ENCODE measurements at regions not wholly inside any gene's neighbourhood (a gene's known extent, or its start where the extent isn't known, plus 50 kb on each side); places are given as distances from the start of the nearest gene placed in this dataset.

- Histone ChIP-seq H3K36me3 (ENCODE audit: insufficient read depth, insufficient read length, low read length) (no peaks in the 10 kb centered on the region), H3K4me3 (ENCODE audit: insufficient read length, low read depth) (no peak overlapping the region), H3K27me3 (ENCODE audit: insufficient read depth, insufficient read length) (no peaks in the 10 kb centered on the region), H3K9ac (ENCODE audit: insufficient read length, low read depth) (no peak overlapping the region), H3K4me1 (ENCODE audit: insufficient read depth, insufficient read length) (no peaks in the 10 kb centered on the region), H3K9me3 (ENCODE audit: insufficient read depth, low read length) (peaks cover 17% of the 10 kb centered on the region)
- no peak for TF ChIP-seq YY1 (IDR thresholded peaks at IDR 0.05; ENCODE audit: insufficient read depth, insufficient read length)
- TF ChIP-seq ZNF274 (IDR thresholded peaks at IDR 0.05; ENCODE audit: low read depth, low read length), result no peak
- no peak for TF ChIP-seq SUZ12 (IDR thresholded peaks at IDR 0.05; ENCODE audit: extremely low read depth, insufficient read depth, insufficient read length)
- DNase-seq (ENCODE audit: low read depth, low spot score), result no peak
Observed at GRCh38 chr11:86726118-86726753, 53.8 kb upstream of the ME3 start.

GRCh38 chr11:86724137-86724536 is 51.7 kb upstream of the ME3 start:
- no peak overlapping the region for H3K4me3 ChIP-seq (ENCODE audit: insufficient read length, low read depth)
- peaks cover 17% of the 10 kb centered on the region; the same call in 1 of the 2 replicates for H3K9me3 ChIP-seq (ENCODE audit: insufficient read depth, low read length)
- H3K27me3 ChIP-seq (ENCODE audit: insufficient read depth, insufficient read length), result no peaks in the 10 kb centered on the region
- TF ChIP-seq SUZ12 (IDR thresholded peaks at IDR 0.05; ENCODE audit: extremely low read depth, insufficient read depth, insufficient read length) (no peak), YY1 (IDR thresholded peaks at IDR 0.05; ENCODE audit: insufficient read depth, insufficient read length) (no peak), ZNF274 (IDR thresholded peaks at IDR 0.05; ENCODE audit: low read depth, low read length) (no peak)
- no peaks in the 10 kb centered on the region for H3K36me3 ChIP-seq (ENCODE audit: insufficient read depth, insufficient read length, low read length)
- no peaks in the 10 kb centered on the region for H3K4me1 ChIP-seq (ENCODE audit: insufficient read depth, insufficient read length)
- H3K9ac ChIP-seq (ENCODE audit: insufficient read length, low read depth), result no peak overlapping the region
- DNase-seq (ENCODE audit: low read depth, low spot score), result no peak

- Histone ChIP-seq H3K27me3 (ENCODE audit: insufficient read depth, insufficient read length) (no peaks in the 10 kb centered on the region), H3K4me1 (ENCODE audit: insufficient read depth, insufficient read length) (no peaks in the 10 kb centered on the region), H3K4me3 (ENCODE audit: insufficient read length, low read depth) (no peak overlapping the region), H3K9me3 (ENCODE audit: insufficient read depth, low read length) (peaks cover 17% of the 10 kb centered on the region; the same call in 1 of the 2 replicates), H3K9ac (ENCODE audit: insufficient read length, low read depth) (no peak overlapping the region), H3K36me3 (ENCODE audit: insufficient read depth, insufficient read length, low read length) (no peaks in the 10 kb centered on the region)
- no peak for DNase-seq (ENCODE audit: low read depth, low spot score)
- TF ChIP-seq SUZ12 (IDR thresholded peaks at IDR 0.05; ENCODE audit: extremely low read depth, insufficient read depth, insufficient read length) (no peak), YY1 (IDR thresholded peaks at IDR 0.05; ENCODE audit: insufficient read depth, insufficient read length) (no peak), ZNF274 (IDR thresholded peaks at IDR 0.05; ENCODE audit: low read depth, low read length) (no peak)
Observed at GRCh38 chr11:86723281-86723680, 50.9 kb upstream of the ME3 start.

- TF ChIP-seq ZNF274 (IDR thresholded peaks at IDR 0.05; ENCODE audit: low read depth, low read length) (no peak), SUZ12 (IDR thresholded peaks at IDR 0.05; ENCODE audit: extremely low read depth, insufficient read depth, insufficient read length) (no peak), YY1 (IDR thresholded peaks at IDR 0.05; ENCODE audit: insufficient read depth, insufficient read length) (no peak)
- Histone ChIP-seq H3K9ac (ENCODE audit: insufficient read length, low read depth) (no peak overlapping the region), H3K4me3 (ENCODE audit: insufficient read length, low read depth) (no peak overlapping the region), H3K27me3 (ENCODE audit: insufficient read depth, insufficient read length) (no peaks in the 10 kb centered on the region), H3K4me1 (ENCODE audit: insufficient read depth, insufficient read length) (no peaks in the 10 kb centered on the region), H3K9me3 (ENCODE audit: insufficient read depth, low read length) (peaks cover 17% of the 10 kb centered on the region; the same call in 1 of the 2 replicates), H3K36me3 (ENCODE audit: insufficient read depth, insufficient read length, low read length) (no peaks in the 10 kb centered on the region)
- DNase-seq (ENCODE audit: low read depth, low spot score), result no peak
Observed at GRCh38 chr11:86722748-86723147, 50.3 kb upstream of the ME3 start.

Data from NT2/D1 (cell line).